Right cardiac atrium (tissue), 5 donors: ENCODE measurements at regions not wholly inside any gene's neighbourhood (a gene's known extent, or its start where the extent isn't known, plus 50 kb on each side); places are given as distances from the start of the nearest gene placed in this dataset.
"Not testable (repeated sequence)": the region's sequence is repeated elsewhere in the genome, so short reads cannot be mapped to it uniquely, and the experiment has no call there.

Experiments used
- ATAC-seq, 2 donors: fragments of 200-7000 bp; cut with Tn5 transposase; one replicate each; pipeline versions ENCODE4 v1.8.0 to v1.9.1; 2020; ENCODE audit warnings: moderate library complexity in 2 of 2, mild to moderate bottlenecking in 1 of 2
- DNase-seq, 3 donors: peaks; one replicate each; pipeline ENCODE4 v3.0.0-alpha.2; 2020
- H3K27ac ChIP-seq: one replicate; pipeline ENCODE4 v1.5.1; 2013; ENCODE audit warnings: mild to moderate bottlenecking, low read length, control low read depth, moderate library complexity
- H3K27me3 ChIP-seq: one replicate; pipeline ENCODE4 v1.6.1; 2013; ENCODE audit not compliant: control insufficient read depth, insufficient read depth
- H3K4me1 ChIP-seq: one replicate; pipeline ENCODE4 v1.6.1; 2013; ENCODE audit warnings: low read length; ENCODE audit not compliant: control insufficient read depth, insufficient read depth
- H3K4me3 ChIP-seq: one replicate; pipeline ENCODE4 v1.5.1; 2013; ENCODE audit warnings: low read length, control low read depth
- H3K9me3 ChIP-seq: one replicate; pipeline ENCODE4 v1.6.1; 2013; ENCODE audit warnings: low read length; ENCODE audit not compliant: control insufficient read depth
- WGBS: extraction: QIAGEN DNeasy Blood & Tissue Kit; methylation state at CpG from one replicate; pipeline ENCODE4 v1.1.7; 2013; 5-methylcytosine and 5-hydroxymethylcytosine counted together
- intact Hi-C, 4 donors: fragments of 100-400 bp; cut with DNase I; formaldehyde crosslinking; loops; one replicate each; pipeline versions ENCODE4 v1.11.0 to v1.14.0; 2022 to 2023
- donor health status: healthy with polysubstance abuse.
- donor health status: DM: no; HTN: yes; CAD: no.
- donor health status: DM: no; HTN: no; CAD: no.
- donor health status: DM: no; HTN: yes; CAD: no; lungs with severe emphysema.
- donor health status: DM: yes; HTN: yes; CAD: no.

- no peak for DNase-seq
- WGBS = 84% methylated on average over 11 of the region's 11 CpGs
Observed at GRCh38 chr3:159679900-159680299, 308.7 kb upstream of the IL12A start.

GRCh38 chr3:159681717-159682116 is 306.9 kb upstream of the IL12A start:
- H3K4me1 ChIP-seq, H3K27me3 ChIP-seq, intact Hi-C loops, ATAC-seq, H3K9me3 ChIP-seq, H3K4me3 ChIP-seq, H3K27ac ChIP-seq, DNase-seq: not testable (repeated sequence)
- WGBS = 76% methylated on average over 5 of the region's 5 CpGs

More at GRCh38 chr3:159679900-159680299, 308.7 kb upstream of the IL12A start:
- Histone ChIP-seq H3K27ac (no peak overlapping the region), H3K27me3 (no peaks in the 10 kb centered on the region), H3K9me3 (no peaks in the 10 kb centered on the region), H3K4me3 (no peak overlapping the region), H3K4me1 (no peaks in the 10 kb centered on the region)
- ATAC-seq = no peak
- intact Hi-C loops = no loop called here

- no peaks in the 10 kb centered on the region for H3K9me3 ChIP-seq
- ATAC-seq (no peak), DNase-seq (no peak)
- H3K27ac ChIP-seq = no peak overlapping the region
- no peak overlapping the region for H3K4me3 ChIP-seq
- no peaks in the 10 kb centered on the region for H3K27me3 ChIP-seq
- intact Hi-C loops = no loop called here
- no peaks in the 10 kb centered on the region for H3K4me1 ChIP-seq
Observed at GRCh38 chr3:159685801-159686200, 302.8 kb upstream of the IL12A start.

GRCh38 chr3:159693226-159693625 is 295.4 kb upstream of the IL12A start:
- no peak for ATAC-seq
- Histone ChIP-seq H3K27me3 (no peaks in the 10 kb centered on the region), H3K4me1 (no peaks in the 10 kb centered on the region), H3K27ac (no peak overlapping the region), H3K4me3 (no peak overlapping the region), H3K9me3 (no peaks in the 10 kb centered on the region)
- intact Hi-C loops = no loop called here
- no peak for DNase-seq
- 66% methylated on average over 4 of the region's 4 CpGs for WGBS

- Histone ChIP-seq H3K27me3 (no peaks in the 10 kb centered on the region), H3K4me1 (no peaks in the 10 kb centered on the region), H3K27ac (peak overlapping the region; percentile 56), H3K4me3 (no peak overlapping the region), H3K9me3 (no peaks in the 10 kb centered on the region)
- intact Hi-C loops = no loop called here
- 20% methylated on average over 7 of the region's 7 CpGs for WGBS
- peak; percentile 92 to 99 for ATAC-seq
- DNase-seq = peak in 2 of 3 donors; percentile 40 to 53
Observed at GRCh38 chr3:159711560-159712333, 276.9 kb upstream of the IL12A start.

- H3K4me3 ChIP-seq = no peak overlapping the region
- no peak for ATAC-seq
- no peak overlapping the region for H3K27ac ChIP-seq
- no peaks in the 10 kb centered on the region for H3K27me3 ChIP-seq
- H3K4me1 ChIP-seq = no peaks in the 10 kb centered on the region
- no peaks in the 10 kb centered on the region for H3K9me3 ChIP-seq
- whole genome bisulfite sequencing = 66% methylated on average over 2 of the region's 2 CpGs
- DNase-seq = no peak
- intact Hi-C loops = no loop called here
Observed at GRCh38 chr3:159721324-159721723, 267.3 kb upstream of the IL12A start.

- ATAC-seq = no peak
Observed at GRCh38 chr3:159723295-159723694, 265.3 kb upstream of the IL12A start.

GRCh38 chr3:159724627-159725026 is 264.0 kb upstream of the IL12A start:
- H3K4me3 ChIP-seq = no peak overlapping the region
- 89% methylated on average over 2 of the region's 2 CpGs for WGBS
- no peak for DNase-seq
- no peaks in the 10 kb centered on the region for H3K27me3 ChIP-seq
- H3K4me1 ChIP-seq = no peaks in the 10 kb centered on the region
- no peak for ATAC-seq
- no peak overlapping the region for H3K27ac ChIP-seq
- no peaks in the 10 kb centered on the region for H3K9me3 ChIP-seq
- intact Hi-C loops = no loop called here

More at GRCh38 chr3:159723295-159723694, 265.3 kb upstream of the IL12A start:
- Histone ChIP-seq H3K27me3 (no peaks in the 10 kb centered on the region), H3K27ac (no peak overlapping the region), H3K9me3 (no peaks in the 10 kb centered on the region), H3K4me3 (no peak overlapping the region), H3K4me1 (no peaks in the 10 kb centered on the region)
- intact Hi-C loops = no loop called here
- DNase-seq = no peak

GRCh38 chr3:159726231-159726964 is 262.2 kb upstream of the IL12A start:
- no peak for ATAC-seq
- DNase-seq = no peak
- 90% methylated on average over 7 of the region's 7 CpGs for WGBS
- Histone ChIP-seq H3K4me3 (no peak overlapping the region), H3K27me3 (no peaks in the 10 kb centered on the region), H3K27ac (no peak overlapping the region), H3K4me1 (no peaks in the 10 kb centered on the region), H3K9me3 (no peaks in the 10 kb centered on the region)
- intact Hi-C loops = no loop called here

- no peak for ATAC-seq
- intact Hi-C loops = no loop called here
- Histone ChIP-seq H3K4me1 (no peaks in the 10 kb centered on the region), H3K27me3 (no peaks in the 10 kb centered on the region), H3K4me3 (no peak overlapping the region), H3K27ac (no peak overlapping the region), H3K9me3 (no peaks in the 10 kb centered on the region)
- no peak for DNase-seq
Observed at GRCh38 chr3:159727506-159727905, 261.1 kb upstream of the IL12A start.

- H3K4me1 ChIP-seq = peaks cover 1% of the 10 kb centered on the region
- H3K4me3 ChIP-seq = no peak overlapping the region
- no peak overlapping the region for H3K27ac ChIP-seq
- no peaks in the 10 kb centered on the region for H3K9me3 ChIP-seq
- DNase-seq (no peak), ATAC-seq (no peak)
- intact Hi-C loops = no loop called here
- no peaks in the 10 kb centered on the region for H3K27me3 ChIP-seq
- 85% methylated on average over 6 of the region's 6 CpGs for WGBS
Observed at GRCh38 chr3:159731254-159731653, 257.4 kb upstream of the IL12A start.
